ENCODE measurements at regions not wholly inside any gene's neighbourhood (a gene's known extent, or its start where the extent isn't known, plus 50 kb on each side); places are given as distances from the start of the nearest gene placed in this dataset.

- DNase-seq: no peak
Observed at GRCh38 chr1:218991089-218991488, 182.6 kb upstream of the LYPLAL1 start.

GRCh38 chr1:218994615-218995014 is 179.1 kb upstream of the LYPLAL1 start:
- DNase-seq: no peak

- no peak for DNase-seq
Observed at GRCh38 chr1:218995091-218995665, 178.5 kb upstream of the LYPLAL1 start.

GRCh38 chr1:218996362-218996761 is 177.3 kb upstream of the LYPLAL1 start:
- no peak for DNase-seq

GRCh38 chr1:219000005-219000404 is 173.7 kb upstream of the LYPLAL1 start:
- DNase-seq: no peak

- no peak for DNase-seq
Observed at GRCh38 chr1:219000631-219001030, 173.0 kb upstream of the LYPLAL1 start.

GRCh38 chr1:219010720-219011119 is 163.0 kb upstream of the LYPLAL1 start:
- no peak for DNase-seq

- no peak for DNase-seq
Observed at GRCh38 chr1:219020386-219020785, 153.3 kb upstream of the LYPLAL1 start.

GRCh38 chr1:219020846-219021245 is 152.8 kb upstream of the LYPLAL1 start:
- no peak for DNase-seq

- no peak for DNase-seq
Observed at GRCh38 chr1:219027146-219027673, 146.5 kb upstream of the LYPLAL1 start.

- no peak for DNase-seq
Observed at GRCh38 chr1:219031809-219032208, 141.9 kb upstream of the LYPLAL1 start.

- DNase-seq: no peak
Observed at GRCh38 chr1:219038398-219038797, 135.3 kb upstream of the LYPLAL1 start.

GRCh38 chr1:219039017-219039681 is 134.5 kb upstream of the LYPLAL1 start:
- DNase-seq: no peak

- DNase-seq: no peak
Observed at GRCh38 chr1:219039682-219040154, 134.0 kb upstream of the LYPLAL1 start.

- no peak for DNase-seq
Observed at GRCh38 chr1:219040291-219040690, 133.4 kb upstream of the LYPLAL1 start.

GRCh38 chr1:219041141-219041540 is 132.5 kb upstream of the LYPLAL1 start:
- no peak for DNase-seq

- no peak for DNase-seq
Observed at GRCh38 chr1:219041818-219042217, 131.9 kb upstream of the LYPLAL1 start.

GRCh38 chr1:219042769-219043168 is 130.9 kb upstream of the LYPLAL1 start:
- DNase-seq: no peak

GRCh38 chr1:219045246-219045645 is 128.4 kb upstream of the LYPLAL1 start:
- DNase-seq: no peak

- no peak for DNase-seq
Observed at GRCh38 chr1:219049501-219049900, 124.2 kb upstream of the LYPLAL1 start.

- no peak for DNase-seq
Observed at GRCh38 chr1:219050086-219050821, 123.4 kb upstream of the LYPLAL1 start.

GRCh38 chr1:219050822-219051125 is 122.9 kb upstream of the LYPLAL1 start:
- no peak for DNase-seq

- DNase-seq: no peak
Observed at GRCh38 chr1:219051547-219051946, 122.1 kb upstream of the LYPLAL1 start.

Measured in renal pelvis (tissue), 1 donor.